CD4-positive, CD25-positive, alpha-beta regulatory T cell (primary cell): ENCODE measurements at regions not wholly inside any gene's neighbourhood (a gene's known extent, or its start where the extent isn't known, plus 50 kb on each side); places are given as distances from the start of the nearest gene placed in this dataset.

ENCODE experiments used
- ATAC-seq, 2 donors: fragments of 150-1000 bp; cut with Tn5 transposase; one replicate each; pipeline ENCODE4 v1.10.0; 2021; ENCODE audit warnings: low read depth in 2 of 2, moderate number of reproducible peaks in 2 of 2, moderate library complexity in 1 of 2
- DNase-seq, 3 donors: peaks; one replicate each; pipeline versions ENCODE4 v3.0.0 to v3.0.0-alpha.2; 2012 to 2022; ENCODE audit warnings: mixed read lengths in 1 of 3
- H3K27ac ChIP-seq: one replicate; pipeline ENCODE4 v1.7.0; 2013; ENCODE audit warnings: mild to moderate bottlenecking, low read length; ENCODE audit not compliant: insufficient read depth, poor library complexity, severe bottlenecking
- H3K27me3 ChIP-seq: one replicate; pipeline ENCODE4 v1.7.0; 2013; ENCODE audit warnings: low read length; ENCODE audit not compliant: control insufficient read depth, insufficient read depth
- H3K36me3 ChIP-seq: one replicate; pipeline ENCODE4 v1.7.0; 2013; ENCODE audit warnings: mild to moderate bottlenecking, low read length, moderate library complexity; ENCODE audit not compliant: control insufficient read depth, insufficient read depth
- H3K4me1 ChIP-seq: 2 replicates; pipeline ENCODE4 v1.7.0; 2013; ENCODE audit warnings: mild to moderate bottlenecking, low read length; ENCODE audit not compliant: insufficient read depth, control insufficient read depth, poor library complexity, severe bottlenecking
- H3K4me3 ChIP-seq: one replicate; pipeline ENCODE4 v1.7.0; 2013; ENCODE audit warnings: low read depth, mild to moderate bottlenecking, low read length, moderate library complexity
- H3K9me3 ChIP-seq, 2 experiments: 1 replicate in 1 of 2; 2 replicates in 1 of 2; pipeline ENCODE4 v1.7.0; 2013; ENCODE audit warnings: low read length in 2 of 2, mild to moderate bottlenecking in 1 of 2, moderate library complexity in 1 of 2; ENCODE audit not compliant: control insufficient read depth in 2 of 2
- H3K27ac Mint-ChIP-seq, 3 donors: one replicate each; pipeline ENCODE4 v1.8.0; 2020 to 2022; ENCODE audit warnings: mild to moderate bottlenecking in 3 of 3, mixed read lengths in 3 of 3, moderate library complexity in 2 of 3
- H3K27me3 Mint-ChIP-seq: one replicate; pipeline ENCODE4 v1.8.0; 2022; ENCODE audit warnings: mild to moderate bottlenecking, mixed read lengths
- H3K36me3 Mint-ChIP-seq: one replicate; pipeline ENCODE4 v1.8.0; 2020; ENCODE audit warnings: mixed read lengths
- H3K4me1 Mint-ChIP-seq, 4 donors: one replicate each; pipeline ENCODE4 v1.8.0; 2020 to 2022; ENCODE audit warnings: mixed read lengths in 4 of 4, mild to moderate bottlenecking in 1 of 4
- H3K4me3 Mint-ChIP-seq, 4 donors: one replicate each; pipeline ENCODE4 v1.8.0; 2020 to 2022; ENCODE audit warnings: mild to moderate bottlenecking in 4 of 4, mixed read lengths in 4 of 4, moderate library complexity in 3 of 4
- H3K9me3 Mint-ChIP-seq, 7 donors: one replicate each; pipeline ENCODE4 v1.8.0; 2020 to 2022; ENCODE audit warnings: mixed read lengths in 7 of 7, mild to moderate bottlenecking in 3 of 7, moderate library complexity in 2 of 7

DNA sequence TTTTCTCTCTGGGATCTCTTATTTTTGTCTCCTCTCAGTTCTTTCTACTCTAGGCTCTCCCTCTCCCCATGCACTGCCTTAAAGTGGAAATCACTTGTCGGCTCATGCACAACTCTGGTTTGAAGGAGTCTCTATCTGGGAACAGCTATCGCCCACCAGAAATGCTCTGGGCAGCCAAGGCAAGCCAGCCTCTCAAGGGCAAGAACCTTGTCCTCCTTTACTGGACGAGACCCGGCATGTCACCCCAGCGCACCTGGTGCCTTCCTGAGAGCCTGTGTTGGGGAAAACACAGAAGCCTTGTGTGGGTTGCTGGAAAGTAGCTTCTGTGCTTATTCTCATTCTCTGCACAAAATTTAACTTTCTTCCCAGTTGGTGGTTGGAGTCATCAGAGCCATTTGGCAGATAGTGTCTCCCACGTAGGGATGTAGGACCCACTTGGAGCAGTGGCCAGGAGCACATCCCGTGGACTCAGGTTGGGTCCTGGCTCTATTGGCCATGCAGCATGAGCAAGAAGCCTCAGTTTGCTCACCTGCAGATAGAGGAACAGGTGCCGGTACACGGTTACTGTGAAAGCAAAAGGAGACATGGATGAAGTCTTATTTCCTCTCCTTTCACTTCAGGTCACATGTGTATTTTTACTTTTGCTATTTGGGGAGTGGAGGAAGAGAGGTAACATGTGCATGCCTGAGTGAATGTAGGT, 165.3 kb downstream of the IRX2 start:
- Mint-ChIP-seq H3K27ac (no peak overlapping the region), H3K36me3 (no peaks in the 10 kb centered on the region), H3K4me1 (no peaks in the 10 kb centered on the region), H3K4me3 (no peak overlapping the region), H3K27me3 (no peaks in the 10 kb centered on the region), H3K9me3 (peaks cover 0 to 5% (median 0%) of the 10 kb centered on the region in 7 donors)
- no peaks in the 10 kb centered on the region for H3K4me1 ChIP-seq
- DNase-seq = no peak
- no peaks in the 10 kb centered on the region for H3K36me3 ChIP-seq
- ATAC-seq = no peak
- H3K9me3 ChIP-seq = peaks cover 0 to 2% of the 10 kb centered on the region in 2 experiments
- no peaks in the 10 kb centered on the region for H3K27me3 ChIP-seq
- no peak overlapping the region for H3K27ac ChIP-seq
- H3K4me3 ChIP-seq = no peak overlapping the region

DNA sequence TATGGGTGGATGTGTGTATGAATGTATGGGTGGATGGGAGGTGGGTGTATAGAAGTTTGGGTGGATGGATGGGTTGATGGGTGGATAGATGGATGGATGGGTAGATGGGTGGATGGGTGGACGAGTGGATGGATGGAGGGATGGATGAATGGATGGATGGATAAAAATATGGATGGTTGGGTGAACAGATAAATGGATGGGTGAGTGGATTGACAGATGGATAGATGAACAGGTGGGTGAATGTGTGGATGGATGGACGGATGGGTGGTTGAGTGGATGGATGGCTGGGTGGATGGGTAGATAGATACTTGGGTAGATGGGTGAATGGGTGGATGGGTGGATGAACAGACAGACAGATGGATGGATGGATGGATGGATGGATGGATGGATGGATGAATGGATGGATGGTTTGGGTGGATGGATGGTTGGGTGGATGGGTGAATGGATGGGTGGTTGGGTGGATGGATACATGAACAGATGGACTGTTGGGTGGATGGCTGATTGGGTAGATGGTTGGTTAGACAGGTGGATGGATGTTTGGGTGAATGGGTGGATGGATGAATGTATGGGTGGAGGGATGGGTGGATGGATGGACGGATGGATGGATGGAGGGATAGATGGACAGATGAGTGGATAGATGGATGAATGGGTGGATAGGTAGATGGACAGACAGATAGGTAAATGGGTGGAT, 166.8 kb downstream of the IRX2 start:
- Mint-ChIP-seq H3K4me3 (no peak overlapping the region), H3K27ac (no peak overlapping the region), H3K27me3 (no peaks in the 10 kb centered on the region), H3K36me3 (no peaks in the 10 kb centered on the region), H3K9me3 (peaks cover 0 to 7% (median 0%) of the 10 kb centered on the region in 7 donors), H3K4me1 (no peaks in the 10 kb centered on the region)
- Histone ChIP-seq H3K9me3 (peaks cover 0 to 2% of the 10 kb centered on the region in 2 experiments), H3K27me3 (no peaks in the 10 kb centered on the region), H3K27ac (no peak overlapping the region), H3K4me3 (no peak overlapping the region), H3K36me3 (no peaks in the 10 kb centered on the region), H3K4me1 (no peaks in the 10 kb centered on the region)
- ATAC-seq (no peak), DNase-seq (no peak)

DNA sequence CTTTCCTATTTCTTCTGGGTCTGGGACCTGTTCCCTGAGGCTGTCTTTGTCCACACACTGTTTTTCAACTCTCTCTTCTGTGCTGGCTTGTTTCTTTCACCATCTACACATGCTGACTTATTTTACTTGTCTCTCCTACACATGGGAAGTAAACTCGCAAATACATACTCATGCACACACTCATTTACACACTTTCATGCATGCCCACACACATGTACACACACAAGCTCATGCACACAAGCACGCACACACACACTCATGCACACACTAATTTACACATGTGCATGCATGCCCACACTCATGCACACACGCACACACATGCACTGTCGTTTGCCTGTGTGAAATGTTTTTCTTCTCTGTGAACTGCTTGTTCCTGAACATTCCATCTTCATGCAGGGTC, 169.0 kb downstream of the IRX2 start:
- Histone ChIP-seq H3K27ac (no peak overlapping the region), H3K36me3 (no peaks in the 10 kb centered on the region), H3K4me1 (no peaks in the 10 kb centered on the region), H3K9me3 (peaks cover 0 to 2% of the 10 kb centered on the region in 2 experiments), H3K27me3 (no peaks in the 10 kb centered on the region), H3K4me3 (no peak overlapping the region)
- Mint-ChIP-seq H3K27me3 (no peaks in the 10 kb centered on the region), H3K4me1 (no peaks in the 10 kb centered on the region), H3K36me3 (no peaks in the 10 kb centered on the region), H3K27ac (no peak overlapping the region), H3K4me3 (no peak overlapping the region), H3K9me3 (peaks cover 0 to 7% (median 3%) of the 10 kb centered on the region in 7 donors)
- no peak for DNase-seq
- no peak for ATAC-seq

DNA sequence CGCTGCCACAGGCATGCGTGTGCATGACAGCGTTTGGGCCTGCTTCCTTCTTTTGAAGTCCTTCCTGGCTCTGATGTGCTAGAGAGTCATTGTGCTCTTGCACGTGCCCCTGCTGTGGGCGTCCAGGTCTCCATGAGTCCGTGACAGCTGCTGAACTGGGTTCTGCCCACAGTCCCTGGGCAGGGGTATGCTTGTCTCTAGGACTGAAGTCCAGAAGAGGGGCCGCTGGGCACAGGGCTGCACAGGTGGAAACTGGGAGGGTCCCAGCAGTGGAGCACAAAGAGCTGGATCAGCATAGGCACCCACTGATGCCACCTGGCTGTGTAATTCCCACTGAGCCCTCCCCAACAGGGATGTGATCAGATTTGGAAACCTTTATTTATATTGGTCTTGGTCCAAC, 169.4 kb downstream of the IRX2 start:
- ATAC-seq (no peak), DNase-seq (no peak)
- H3K4me3 Mint-ChIP-seq = no peak overlapping the region
- H3K36me3 Mint-ChIP-seq = no peaks in the 10 kb centered on the region
- Histone ChIP-seq H3K36me3 (no peaks in the 10 kb centered on the region), H3K27me3 (no peaks in the 10 kb centered on the region), H3K27ac (no peak overlapping the region), H3K9me3 (peaks cover 0 to 2% of the 10 kb centered on the region in 2 experiments), H3K4me3 (no peak overlapping the region), H3K4me1 (no peaks in the 10 kb centered on the region)
- peak overlapping the region in 1 of 3 donors; percentile 65 for H3K27ac Mint-ChIP-seq
- peaks cover 0 to 7% (median 3%) of the 10 kb centered on the region in 7 donors for H3K9me3 Mint-ChIP-seq
- H3K4me1 Mint-ChIP-seq = no peaks in the 10 kb centered on the region
- no peaks in the 10 kb centered on the region for H3K27me3 Mint-ChIP-seq

DNA sequence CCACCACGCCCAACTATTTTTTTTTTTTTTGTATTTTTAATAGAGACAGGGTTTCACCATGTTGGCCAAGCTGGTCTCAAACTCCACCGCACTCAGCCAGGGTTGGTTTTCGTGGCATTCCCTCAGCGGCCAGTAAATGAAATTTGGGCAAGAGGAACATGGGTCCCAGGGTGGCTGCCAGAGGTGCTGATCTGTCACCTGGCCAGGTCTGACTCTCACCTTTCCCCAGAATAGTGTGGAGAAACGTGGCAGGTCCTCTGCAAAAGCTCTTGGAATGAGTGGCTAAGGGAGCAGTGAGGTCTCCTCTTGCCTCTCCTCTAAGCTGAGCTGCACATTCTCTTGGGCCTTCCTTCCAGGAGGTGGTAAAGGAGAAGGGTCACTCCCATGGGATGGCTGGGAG, 170.1 kb downstream of the IRX2 start:
- ATAC-seq (no peak), DNase-seq (no peak)
- Mint-ChIP-seq H3K4me3 (no peak overlapping the region), H3K9me3 (peaks cover 0 to 7% (median 3%) of the 10 kb centered on the region in 7 donors), H3K4me1 (no peaks in the 10 kb centered on the region), H3K27ac (no peak overlapping the region), H3K27me3 (no peaks in the 10 kb centered on the region), H3K36me3 (no peaks in the 10 kb centered on the region)
- H3K9me3 ChIP-seq = peaks cover 0 to 2% of the 10 kb centered on the region in 2 experiments
- no peak overlapping the region for H3K4me3 ChIP-seq
- H3K4me1 ChIP-seq = no peaks in the 10 kb centered on the region
- no peak overlapping the region for H3K27ac ChIP-seq
- H3K36me3 ChIP-seq = no peaks in the 10 kb centered on the region
- H3K27me3 ChIP-seq = no peaks in the 10 kb centered on the region

DNA sequence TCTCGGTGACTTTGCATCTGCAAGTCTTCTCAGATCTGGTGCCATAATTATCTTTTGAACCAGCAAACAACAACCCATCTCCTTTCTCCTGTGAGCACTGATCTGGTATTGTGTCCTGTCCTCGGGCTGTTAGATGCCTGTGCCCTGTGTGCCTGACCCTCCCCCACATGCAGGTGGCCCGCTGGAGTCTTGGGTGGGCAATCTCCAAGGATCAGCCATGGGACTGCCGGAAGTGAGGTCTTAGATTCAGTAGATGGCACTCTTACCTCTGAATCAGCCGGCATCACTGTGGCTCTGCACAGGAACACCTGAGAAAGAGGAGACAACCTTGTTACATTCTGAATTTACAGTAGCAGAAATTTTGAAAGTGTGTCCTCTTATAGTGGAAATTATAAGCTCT, 172.4 kb downstream of the IRX2 start:
- Mint-ChIP-seq H3K4me1 (no peaks in the 10 kb centered on the region), H3K27me3 (no peaks in the 10 kb centered on the region), H3K4me3 (no peak overlapping the region), H3K27ac (no peak overlapping the region), H3K9me3 (peaks cover 0 to 7% (median 3%) of the 10 kb centered on the region in 7 donors), H3K36me3 (no peaks in the 10 kb centered on the region)
- Histone ChIP-seq H3K27ac (no peak overlapping the region), H3K4me3 (no peak overlapping the region), H3K27me3 (no peaks in the 10 kb centered on the region), H3K9me3 (no peaks in the 10 kb centered on the region), H3K36me3 (no peaks in the 10 kb centered on the region), H3K4me1 (no peaks in the 10 kb centered on the region)
- ATAC-seq (no peak), DNase-seq (no peak)

DNA sequence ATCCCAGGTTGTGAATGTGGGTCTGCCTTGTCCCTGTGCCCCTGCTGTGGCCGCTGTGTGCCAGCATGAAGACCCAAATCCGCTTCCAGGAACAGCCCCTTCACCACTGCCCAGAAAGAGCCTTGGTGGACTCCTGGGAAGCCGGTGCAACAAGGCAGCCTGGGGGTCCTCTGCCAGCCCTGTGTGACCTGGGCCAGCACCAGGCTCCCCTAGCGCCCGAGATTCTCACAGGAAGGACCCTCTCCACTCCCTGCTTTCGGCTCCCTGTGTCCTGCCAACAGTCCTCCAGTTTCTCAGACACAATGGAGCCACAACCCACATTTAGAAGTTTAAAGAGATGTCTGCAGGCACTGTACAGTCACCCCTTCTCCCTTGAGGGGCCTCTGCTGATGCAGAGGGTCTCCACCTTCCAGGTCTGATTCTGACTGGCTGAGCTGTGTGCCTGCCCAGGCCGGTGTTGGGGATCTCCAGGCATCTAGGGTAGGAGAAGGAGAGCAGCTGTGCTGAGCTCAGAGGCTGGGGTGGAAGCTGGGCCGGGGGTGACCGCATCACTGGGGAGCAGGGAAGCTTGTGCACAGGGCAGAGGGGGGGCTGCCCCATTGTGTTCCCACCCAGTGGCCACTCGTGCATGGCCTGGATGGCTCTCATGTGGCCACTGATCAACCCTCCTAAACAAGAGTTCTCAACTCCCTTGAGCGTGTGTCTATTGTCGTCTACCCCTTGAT, 174.0 kb downstream of the IRX2 start:
- Mint-ChIP-seq H3K36me3 (no peaks in the 10 kb centered on the region), H3K27me3 (no peaks in the 10 kb centered on the region), H3K4me3 (no peak overlapping the region), H3K4me1 (no peaks in the 10 kb centered on the region), H3K27ac (no peak overlapping the region), H3K9me3 (peaks cover 0 to 7% (median 3%) of the 10 kb centered on the region in 7 donors)
- Histone ChIP-seq H3K27ac (no peak overlapping the region), H3K27me3 (no peaks in the 10 kb centered on the region), H3K4me3 (no peak overlapping the region), H3K4me1 (no peaks in the 10 kb centered on the region), H3K9me3 (no peaks in the 10 kb centered on the region), H3K36me3 (no peaks in the 10 kb centered on the region)
- ATAC-seq = no peak
- DNase-seq = no peak
